Brain microvascular endothelial cell (primary cell): ENCODE measurements at regions not wholly inside any gene's neighbourhood (a gene's known extent, or its start where the extent isn't known, plus 50 kb on each side); places are given as distances from the start of the nearest gene placed in this dataset.

Experiments used
- DNase-seq: peaks from one replicate; pipeline ENCODE4 v3.0.0-alpha.2; 2020
- H3K27ac ChIP-seq: fragments of 250-450 bp; sonication (Bioruptor Pico); 2 replicates; pipeline ENCODE4 v1.5.1; 2020; ENCODE audit warnings: mild to moderate bottlenecking, moderate library complexity
- H3K27me3 ChIP-seq: fragments of 250-450 bp; sonication (Bioruptor Pico); replicated peaks from 2 replicates; pipeline ENCODE4 v1.5.1; 2020; ENCODE audit warnings: mild to moderate bottlenecking
- H3K36me3 ChIP-seq: fragments of 250-450 bp; sonication (Bioruptor Pico); replicated peaks from 2 replicates; pipeline ENCODE4 v1.5.1; 2020; ENCODE audit warnings: mild to moderate bottlenecking
- H3K4me3 ChIP-seq: 2 replicates; pipeline ENCODE4 v1.5.1; 2011; ENCODE audit warnings: low read depth, mild to moderate bottlenecking, control low read depth, low read length, moderate library complexity
- in situ Hi-C: cut with HindIII; loops from 2 replicates; pipeline ENCODE4 v1.10.0; 2017; ENCODE audit warnings: low sequenced_read_pairs, low pct_ligation_motif_present
- TF ChIP-seq, protein P1 (sequence below): IDR thresholded peaks from 2 replicates; pipeline ENCODE4 v1.5.1; 2011; ENCODE audit warnings: low read depth, mild to moderate bottlenecking, moderate library complexity, low read length, control low read depth, inconsistent platforms; ENCODE audit errors: missing control alignments

DNA sequence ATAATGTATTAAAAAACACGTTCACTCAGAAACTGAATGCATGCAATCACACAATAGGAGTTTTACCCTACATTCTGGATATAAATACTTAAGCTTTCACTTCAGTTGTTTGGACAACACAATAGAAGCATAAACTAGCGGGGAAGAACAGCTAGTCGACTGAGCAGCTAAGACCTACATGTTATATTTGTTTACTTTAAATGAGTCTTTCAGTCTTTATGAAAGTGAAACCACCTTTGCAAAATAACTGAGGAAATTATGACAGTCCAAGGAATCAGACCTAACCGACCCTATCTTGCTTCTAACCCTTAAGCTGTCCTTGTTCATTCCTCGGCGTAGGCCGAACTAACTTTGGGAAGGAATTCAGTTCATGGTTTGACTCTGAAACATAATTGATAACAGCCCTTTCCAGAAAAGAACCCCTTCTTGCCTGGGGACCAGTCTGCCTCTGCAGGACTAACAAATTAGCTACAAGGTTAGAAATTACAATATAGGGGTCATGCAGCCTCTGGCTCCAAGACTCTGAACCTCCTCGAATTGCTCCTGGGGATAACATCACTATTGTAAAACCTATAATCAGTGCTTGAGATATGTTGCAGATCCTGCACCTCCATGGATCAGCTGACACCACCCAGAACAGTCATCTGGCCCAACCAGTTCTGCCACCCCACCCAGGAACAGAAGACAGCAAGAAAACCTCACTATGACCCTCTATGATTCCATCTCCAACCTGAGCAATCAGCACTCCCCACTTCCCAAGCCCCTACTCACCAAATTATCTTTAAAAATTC, 185.1 kb upstream of the KLF6 start:
- Histone ChIP-seq H3K27ac (no peak overlapping the region), H3K36me3 (no peaks in the 10 kb centered on the region), H3K4me3 (no peak overlapping the region), H3K27me3 (no peaks in the 10 kb centered on the region)
- no peak for DNase-seq
- in situ Hi-C loops, result no loop called here
- TF ChIP-seq, protein P1, sequence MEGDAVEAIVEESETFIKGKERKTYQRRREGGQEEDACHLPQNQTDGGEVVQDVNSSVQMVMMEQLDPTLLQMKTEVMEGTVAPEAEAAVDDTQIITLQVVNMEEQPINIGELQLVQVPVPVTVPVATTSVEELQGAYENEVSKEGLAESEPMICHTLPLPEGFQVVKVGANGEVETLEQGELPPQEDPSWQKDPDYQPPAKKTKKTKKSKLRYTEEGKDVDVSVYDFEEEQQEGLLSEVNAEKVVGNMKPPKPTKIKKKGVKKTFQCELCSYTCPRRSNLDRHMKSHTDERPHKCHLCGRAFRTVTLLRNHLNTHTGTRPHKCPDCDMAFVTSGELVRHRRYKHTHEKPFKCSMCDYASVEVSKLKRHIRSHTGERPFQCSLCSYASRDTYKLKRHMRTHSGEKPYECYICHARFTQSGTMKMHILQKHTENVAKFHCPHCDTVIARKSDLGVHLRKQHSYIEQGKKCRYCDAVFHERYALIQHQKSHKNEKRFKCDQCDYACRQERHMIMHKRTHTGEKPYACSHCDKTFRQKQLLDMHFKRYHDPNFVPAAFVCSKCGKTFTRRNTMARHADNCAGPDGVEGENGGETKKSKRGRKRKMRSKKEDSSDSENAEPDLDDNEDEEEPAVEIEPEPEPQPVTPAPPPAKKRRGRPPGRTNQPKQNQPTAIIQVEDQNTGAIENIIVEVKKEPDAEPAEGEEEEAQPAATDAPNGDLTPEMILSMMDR, result no peak

- no peak overlapping the region for H3K27ac ChIP-seq
- H3K27me3 ChIP-seq, result no peaks in the 10 kb centered on the region
- in situ Hi-C loops, result no loop called here
- DNase-seq, result no peak
- no peaks in the 10 kb centered on the region for H3K36me3 ChIP-seq
- TF ChIP-seq, protein P1, result no peak
- no peak overlapping the region for H3K4me3 ChIP-seq
Measured at GRCh38 chr10:3968727-3969126, 183.7 kb upstream of the KLF6 start.

- in situ Hi-C loops, result no loop called here
- no peak overlapping the region for H3K4me3 ChIP-seq
- H3K27ac ChIP-seq, result no peak overlapping the region
- H3K27me3 ChIP-seq, result no peaks in the 10 kb centered on the region
- TF ChIP-seq, protein P1, result no peak
- no peak for DNase-seq
- no peaks in the 10 kb centered on the region for H3K36me3 ChIP-seq
Measured at GRCh38 chr10:3964516-3964915, 179.5 kb upstream of the KLF6 start.

- Histone ChIP-seq H3K36me3 (no peaks in the 10 kb centered on the region), H3K27ac (no peak overlapping the region), H3K27me3 (no peaks in the 10 kb centered on the region), H3K4me3 (no peak overlapping the region)
- in situ Hi-C loops, result no loop called here
- DNase-seq, result no peak
- TF ChIP-seq, protein P1, result no peak
Measured at GRCh38 chr10:3963191-3963673, 178.2 kb upstream of the KLF6 start.

DNA sequence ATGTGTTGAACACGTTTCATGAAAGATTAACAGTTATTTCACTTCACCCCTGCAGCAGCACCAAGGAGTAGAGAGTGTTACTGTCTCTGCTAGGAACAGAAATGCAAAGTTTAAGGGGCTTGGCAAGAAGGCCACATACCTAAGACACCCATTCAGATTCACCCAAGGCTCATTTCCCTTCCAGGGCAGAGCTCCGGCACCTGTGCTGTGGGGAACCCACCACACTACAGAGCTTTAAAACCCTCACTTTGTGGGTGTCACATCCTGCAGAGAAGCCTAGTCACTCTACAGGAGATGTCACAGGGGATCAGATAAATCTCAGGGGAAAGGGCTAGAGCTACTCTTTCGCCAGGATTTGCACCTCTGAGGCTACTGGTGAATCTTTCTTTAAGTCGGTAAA, 176.1 kb upstream of the KLF6 start:
- no peak for DNase-seq
- TF ChIP-seq, protein P1, result no peak
- H3K27ac ChIP-seq, result no peak overlapping the region
- no peaks in the 10 kb centered on the region for H3K36me3 ChIP-seq
- no peak overlapping the region for H3K4me3 ChIP-seq
- in situ Hi-C loops, result no loop called here
- H3K27me3 ChIP-seq, result no peaks in the 10 kb centered on the region

- TF ChIP-seq, protein P1, result no peak
- DNase-seq, result no peak
- Histone ChIP-seq H3K4me3 (no peak overlapping the region), H3K36me3 (no peaks in the 10 kb centered on the region), H3K27ac (no peak overlapping the region), H3K27me3 (no peaks in the 10 kb centered on the region)
- in situ Hi-C loops, result no loop called here
Measured at GRCh38 chr10:3960496-3960895, 175.5 kb upstream of the KLF6 start.
